Stimulated activated CD8-positive, alpha-beta memory T cell treated with anti-CD3 and anti-CD28 coated beads, Interleukin-15, amount 100 ng/mL, for 48 hours (primary cell): ENCODE measurements at regions not wholly inside any gene's neighbourhood (a gene's known extent, or its start where the extent isn't known, plus 50 kb on each side); places are given as distances from the start of the nearest gene placed in this dataset.
"Not testable (repeated sequence)": the region's sequence is repeated elsewhere in the genome, so short reads cannot be mapped to it uniquely, and the experiment has no call there.

Source experiments
- DNase-seq, 2 donors: peaks; one replicate each; pipeline ENCODE4 v3.0.0-alpha.2; 2020; ENCODE audit warnings: low read depth in 2 of 2

DNA sequence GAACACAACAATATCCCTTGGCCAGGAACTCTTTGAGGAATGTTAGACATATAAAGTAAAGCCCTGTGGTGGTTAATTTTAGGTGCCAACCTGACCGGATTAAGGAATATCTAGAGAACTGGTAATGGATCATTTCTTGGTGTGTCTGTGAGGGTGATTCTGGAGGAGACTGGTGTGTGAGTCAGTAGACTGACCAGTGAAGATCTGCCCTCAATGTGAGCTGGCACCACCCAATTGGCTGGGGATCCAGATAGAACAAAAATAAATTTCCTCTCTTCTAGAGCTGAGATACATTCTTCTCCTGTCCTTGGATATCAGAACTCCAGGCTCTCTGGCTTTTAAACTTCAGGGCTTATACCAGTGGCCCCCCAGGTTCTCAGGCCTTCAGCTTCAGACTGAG is 56.2 kb upstream of the TNPO1 start:
- DNase-seq, result no peak

DNA sequence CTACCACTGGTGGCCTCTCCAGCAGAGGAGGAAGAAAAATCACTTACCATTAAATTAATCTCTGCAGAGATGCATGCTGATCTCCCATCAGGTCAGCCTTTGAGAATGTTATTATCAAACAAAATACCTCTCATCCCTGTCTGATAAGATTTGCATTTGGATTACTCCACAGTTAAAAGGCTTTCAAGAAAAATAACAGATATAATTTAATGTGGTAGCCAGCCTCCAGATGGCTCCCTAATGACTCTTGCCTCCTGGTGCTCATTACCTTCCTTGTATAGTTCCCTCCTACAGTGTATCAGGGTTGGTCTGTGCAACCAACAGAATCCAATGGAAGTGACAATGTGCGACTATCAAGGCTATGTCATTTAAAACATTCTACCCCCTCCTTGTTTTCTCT is 63.6 kb upstream of the TNPO1 start:
- no peak for DNase-seq

DNA sequence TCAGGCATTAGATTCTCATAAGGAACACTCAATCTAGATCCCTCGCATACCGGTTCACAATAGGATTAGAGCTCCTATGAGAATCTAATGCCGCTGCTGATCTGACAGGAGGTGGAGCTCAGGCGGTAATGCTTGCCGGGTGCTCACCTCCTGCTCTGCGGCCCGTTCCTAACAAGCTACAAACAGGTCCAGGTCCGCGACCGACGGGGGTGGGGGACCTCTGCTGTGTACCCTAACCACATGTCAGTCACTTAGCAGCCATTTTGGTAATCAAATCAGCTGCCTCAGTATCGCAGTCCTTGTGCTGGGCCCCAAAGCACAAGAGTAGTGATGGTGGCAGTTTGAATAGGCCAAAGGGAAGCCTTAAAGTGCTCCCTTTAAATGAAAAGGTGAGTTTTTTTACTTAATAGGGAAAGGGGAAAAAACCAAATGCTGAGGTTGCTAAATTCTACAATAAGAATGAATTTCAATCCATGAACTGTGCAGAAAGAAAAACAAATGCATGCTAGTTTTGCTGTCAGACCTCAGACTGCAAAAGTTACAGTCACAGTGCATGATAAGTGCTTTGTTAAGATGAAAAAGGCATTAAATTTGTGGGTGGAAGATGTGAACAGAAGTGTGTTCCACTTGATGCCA is 67.0 kb upstream of the TNPO1 start:
- DNase-seq, result no peak

DNA sequence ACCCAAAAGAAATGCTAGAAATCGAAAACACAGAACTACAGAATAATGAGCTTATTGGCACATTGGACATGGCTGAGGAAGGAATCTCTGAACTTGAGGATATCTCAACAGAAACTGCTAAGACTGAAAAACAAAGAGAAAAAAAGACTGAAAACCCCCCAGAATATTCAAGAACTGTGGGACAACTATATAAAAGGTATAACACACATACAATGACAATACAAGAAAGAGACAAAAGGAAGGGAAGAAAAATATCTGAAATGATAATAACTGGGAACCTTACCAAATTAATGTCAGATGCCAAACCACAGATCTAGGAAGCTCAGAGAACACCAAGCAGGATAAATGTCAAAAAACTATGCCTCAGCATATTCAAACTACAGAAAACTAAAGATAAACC is 68.6 kb upstream of the TNPO1 start:
- no peak for DNase-seq

DNA sequence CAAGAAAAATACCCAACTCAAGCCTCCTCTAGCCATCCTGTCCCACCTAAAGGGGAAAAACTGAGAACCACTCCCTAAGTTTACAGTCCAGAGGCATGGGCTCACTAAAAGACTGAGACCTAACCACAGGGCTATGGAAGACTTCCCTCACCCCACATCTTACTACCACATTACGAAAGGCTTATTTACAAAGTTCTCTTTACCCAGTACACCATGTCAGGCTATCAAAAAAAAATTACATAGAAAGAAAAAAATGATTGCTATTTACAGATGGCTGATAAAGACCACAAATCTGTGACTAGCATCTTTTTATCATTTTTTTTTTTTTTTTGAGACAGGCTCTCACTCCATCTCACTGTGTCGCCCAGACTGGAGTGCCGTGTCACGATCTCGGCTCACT is 69.7 kb upstream of the TNPO1 start:
- no peak for DNase-seq

DNA sequence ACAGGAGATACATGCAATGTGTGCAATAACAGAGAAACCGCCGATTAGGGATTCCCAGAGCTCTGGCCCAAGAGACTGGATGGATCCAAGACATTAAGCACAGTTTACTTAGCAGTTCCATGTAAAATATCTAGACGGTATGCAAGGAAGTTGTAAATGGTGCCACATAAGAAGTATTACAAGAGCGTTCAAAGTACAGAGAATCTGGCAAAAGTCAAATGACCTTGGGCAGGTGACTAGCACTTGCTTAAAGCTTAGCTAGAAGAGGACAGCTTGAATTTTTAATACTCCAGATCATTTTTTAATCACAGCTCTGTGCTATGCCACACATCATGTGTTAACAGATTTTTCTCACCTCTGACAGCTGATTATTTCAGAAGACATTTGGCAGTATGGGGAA is 72.3 kb upstream of the TNPO1 start:
- DNase-seq, result no peak

DNA sequence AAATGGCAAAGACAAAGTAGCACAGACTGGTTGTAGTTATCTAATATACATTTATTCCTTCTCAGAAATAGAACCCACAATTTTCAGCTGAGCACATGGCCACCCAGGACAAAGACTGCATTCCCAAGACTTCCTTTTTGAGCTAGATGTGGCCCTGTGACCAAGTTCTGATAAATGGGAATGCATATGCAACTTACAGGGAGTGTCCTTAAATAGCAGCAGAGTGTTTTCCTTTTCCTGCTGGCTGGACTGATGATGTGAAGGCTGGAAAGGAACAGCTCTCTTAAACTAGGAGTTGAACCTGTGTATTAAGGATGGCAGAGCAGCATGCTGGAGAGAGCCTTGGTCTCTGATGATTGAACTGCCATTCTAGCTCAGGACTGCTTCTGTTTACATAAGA is 74.7 kb upstream of the TNPO1 start:
- DNase-seq, result no peak

DNA sequence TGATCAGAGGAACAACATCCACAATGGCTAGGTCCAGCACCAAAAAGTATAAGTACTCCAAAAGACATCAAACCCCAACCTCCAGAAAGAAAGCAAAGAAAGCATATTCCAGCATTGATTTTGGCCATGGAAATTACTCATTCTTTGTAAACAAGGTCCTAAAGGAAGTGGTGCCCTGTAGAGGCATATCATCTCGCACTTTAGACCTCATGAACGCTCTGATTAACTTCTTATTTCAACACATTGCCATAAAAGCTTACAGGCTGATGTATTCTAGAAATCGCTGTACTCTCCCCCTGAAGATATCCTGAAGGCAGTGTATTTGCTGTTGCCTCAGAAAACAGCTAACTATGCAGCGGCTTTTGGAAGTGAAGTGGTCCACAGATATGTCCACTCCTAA is 82.7 kb upstream of the TNPO1 start:
- DNase-seq, result no peak

DNA sequence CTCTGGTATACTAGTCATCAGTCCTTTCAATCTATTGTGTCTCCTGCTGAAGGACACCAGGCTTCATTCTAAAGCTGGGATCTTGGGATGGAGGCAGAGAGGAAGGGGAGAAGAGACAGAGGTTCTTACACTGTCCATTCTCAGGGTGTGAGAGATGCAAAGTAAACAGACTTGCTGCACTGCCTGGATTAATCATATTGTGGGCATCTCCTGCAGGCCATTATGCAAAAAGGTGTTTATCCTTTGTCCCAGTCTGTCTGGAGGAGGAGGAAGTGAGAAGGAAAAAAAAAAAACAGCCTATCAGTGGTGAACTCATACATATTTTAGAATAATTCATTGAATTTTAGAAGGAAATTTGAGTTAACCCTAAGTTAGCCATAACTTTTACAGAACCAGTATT is 92.9 kb upstream of the TNPO1 start:
- no peak for DNase-seq

DNA sequence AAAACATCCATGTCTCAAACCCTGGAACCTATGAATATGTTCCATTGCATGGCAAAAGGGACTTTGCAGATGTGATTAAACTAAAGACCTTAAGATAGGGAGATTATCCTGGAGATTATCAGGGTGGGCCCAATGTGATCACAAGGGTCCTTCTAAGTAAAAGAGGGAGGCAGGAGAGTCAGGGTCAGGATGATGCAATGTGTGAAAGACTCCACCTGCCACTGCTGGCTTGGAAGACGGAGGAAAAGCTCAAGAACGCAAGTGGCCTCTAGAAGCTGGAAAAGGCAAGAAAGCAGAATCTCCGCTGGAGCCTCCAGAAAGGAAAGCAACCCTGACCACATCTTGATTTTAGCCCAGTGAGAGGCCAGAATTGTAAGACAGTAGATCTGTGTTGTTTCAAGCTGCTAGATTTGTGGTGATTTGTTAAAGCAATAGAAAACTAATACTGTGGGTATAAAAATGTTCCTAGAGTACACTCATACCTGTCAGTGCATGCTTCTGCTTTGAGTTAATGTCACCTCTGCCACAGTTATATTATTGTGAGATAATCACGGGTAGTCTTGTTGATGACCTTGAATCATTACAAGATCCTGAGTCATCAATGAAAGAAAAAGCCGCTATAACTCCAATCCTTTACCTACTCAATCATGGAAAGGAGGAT is 93.5 kb upstream of the TNPO1 start:
- no peak for DNase-seq

DNA sequence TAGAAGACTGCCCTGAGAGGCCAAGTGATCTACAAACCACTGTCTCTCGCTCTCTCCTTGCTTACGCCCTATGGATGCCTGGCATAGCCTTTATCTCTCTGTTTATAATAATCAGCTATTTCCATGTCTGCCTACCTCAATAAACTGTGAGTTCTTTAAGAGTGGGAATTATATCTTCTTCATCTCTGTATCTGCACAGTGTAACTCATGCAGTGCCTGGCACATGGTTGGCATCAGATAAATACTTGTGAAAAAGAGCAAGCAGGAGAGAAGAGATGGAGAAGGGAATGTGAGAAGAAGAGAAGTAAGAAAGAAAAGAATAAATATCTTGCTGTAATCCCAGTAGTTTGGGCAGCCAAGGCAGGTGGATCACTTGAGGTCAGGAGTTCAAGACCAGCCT is 94.6 kb upstream of the TNPO1 start:
- DNase-seq, result no peak

DNA sequence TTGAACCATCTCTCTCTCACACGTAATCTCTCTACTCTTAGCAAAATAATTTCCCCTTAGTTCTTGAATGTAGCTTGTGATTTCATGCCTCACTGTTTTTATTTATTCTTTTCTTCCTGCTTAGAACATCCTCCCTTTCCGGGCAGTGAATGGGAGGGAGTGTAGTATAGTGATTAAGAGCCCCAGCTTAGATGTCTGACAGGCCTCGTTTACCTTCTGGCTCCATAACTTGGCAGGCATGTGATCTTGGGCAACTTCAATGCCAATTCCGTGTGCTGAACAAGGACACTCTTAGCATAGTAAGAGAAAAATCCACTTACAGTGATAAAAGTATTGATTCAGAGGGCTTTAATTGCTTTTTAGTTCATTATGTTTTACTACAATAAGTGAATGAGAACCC is 96.3 kb upstream of the TNPO1 start:
- DNase-seq, result no peak

DNA sequence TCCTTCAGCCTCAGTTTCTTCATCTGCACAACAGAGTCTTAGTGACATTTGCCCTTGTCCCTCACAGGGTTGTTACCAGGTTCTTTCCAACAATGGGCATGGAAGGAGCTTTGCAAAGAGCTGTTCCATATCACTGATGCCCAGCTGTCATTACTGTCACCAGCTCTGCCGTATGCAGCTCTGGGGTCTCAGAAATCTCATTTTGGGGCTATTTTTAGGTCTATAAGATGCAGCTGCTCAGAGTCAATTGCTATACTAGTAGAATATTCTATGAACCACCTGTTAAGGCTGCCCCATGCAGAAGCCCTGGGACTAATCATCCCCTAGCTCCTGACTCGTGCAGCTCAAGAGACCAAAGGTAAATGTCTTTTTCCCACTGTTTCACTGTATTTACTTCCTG is 105.1 kb upstream of the TNPO1 start:
- DNase-seq, result no peak

DNA sequence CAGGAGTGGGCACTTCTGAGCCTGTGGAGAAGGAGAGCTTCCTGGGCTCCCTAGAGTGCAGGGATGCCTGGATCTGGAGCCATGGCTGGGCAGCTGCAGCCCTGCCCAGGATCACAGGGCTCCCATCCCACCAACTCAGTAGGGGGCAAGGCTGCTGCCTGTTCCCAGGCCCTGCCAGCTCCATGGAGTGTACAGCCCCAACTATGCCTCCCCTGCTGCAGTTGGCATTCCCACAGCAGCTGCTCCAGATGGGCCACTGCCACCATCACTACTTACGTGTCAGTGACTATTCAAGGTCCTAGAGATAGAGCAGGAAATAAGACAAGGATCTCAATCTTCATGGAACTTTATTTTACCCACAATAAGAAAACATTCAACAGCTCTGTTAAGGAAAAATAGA is 107.1 kb upstream of the TNPO1 start:
- no peak for DNase-seq

DNA sequence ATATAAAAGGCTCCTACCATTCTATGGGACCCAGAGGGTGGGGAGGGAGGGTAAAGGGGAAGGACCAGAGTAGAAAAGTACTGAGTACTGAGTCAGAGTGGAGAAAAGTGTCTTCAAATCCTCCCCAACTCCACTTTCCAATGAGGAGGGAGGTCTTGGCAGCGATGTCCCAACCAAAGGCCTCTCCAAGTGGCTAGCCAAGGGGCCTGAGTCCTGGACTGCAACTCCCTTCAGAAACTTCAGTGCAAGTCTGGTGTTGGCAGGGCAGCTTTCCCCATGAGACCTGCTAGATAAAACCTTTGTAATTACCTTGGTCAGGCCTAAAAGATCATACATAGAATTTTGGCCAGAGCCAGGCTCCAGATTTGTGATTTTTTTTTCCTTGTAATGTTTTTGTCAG is 111.3 kb upstream of the TNPO1 start:
- DNase-seq, result no peak

DNA sequence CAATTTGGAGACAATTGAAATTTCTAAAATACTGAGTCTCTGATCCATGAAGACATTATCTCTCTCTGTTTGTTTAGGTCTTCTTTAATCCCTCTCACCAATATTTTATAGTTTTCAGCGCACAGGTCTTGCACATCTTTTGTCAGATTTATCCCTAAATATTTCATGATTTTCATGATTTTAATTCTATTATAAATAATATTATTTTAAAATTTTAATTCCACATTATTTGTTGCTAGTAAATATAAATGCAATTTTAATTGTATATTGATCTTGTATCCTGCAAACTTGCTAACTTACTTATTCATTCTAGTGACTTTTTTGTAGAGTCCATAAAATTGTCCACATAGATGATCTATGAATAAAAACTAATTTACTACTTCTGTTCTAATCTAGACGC is 112.6 kb upstream of the TNPO1 start:
- DNase-seq, result no peak

DNA sequence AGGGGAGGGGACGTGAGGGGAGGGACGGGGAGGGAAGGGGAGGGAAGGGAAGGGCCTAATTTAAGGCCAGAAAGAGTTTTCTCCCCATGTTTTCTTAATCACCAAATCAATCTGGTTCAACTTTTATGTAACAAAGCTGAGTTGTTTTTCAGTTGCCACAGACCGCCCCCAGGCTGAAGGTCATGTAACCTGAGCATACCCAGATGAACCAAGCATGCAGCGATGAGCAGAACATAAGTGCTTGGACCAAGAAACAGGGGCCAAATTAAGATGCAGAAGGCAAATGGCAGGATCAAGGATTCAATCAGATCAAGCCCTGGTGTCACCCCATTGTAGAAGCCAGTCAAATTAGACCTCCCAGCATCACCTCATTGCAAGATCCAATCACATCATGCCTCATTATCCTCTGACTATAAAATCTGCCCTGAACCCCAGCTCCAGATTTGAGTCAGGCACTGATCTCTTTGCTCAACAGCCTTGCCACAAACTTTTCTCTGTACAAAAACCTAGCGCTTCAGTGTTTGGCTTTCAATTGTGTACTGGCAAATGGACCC is 113.5 kb upstream of the TNPO1 start:
- no peak for DNase-seq

DNA sequence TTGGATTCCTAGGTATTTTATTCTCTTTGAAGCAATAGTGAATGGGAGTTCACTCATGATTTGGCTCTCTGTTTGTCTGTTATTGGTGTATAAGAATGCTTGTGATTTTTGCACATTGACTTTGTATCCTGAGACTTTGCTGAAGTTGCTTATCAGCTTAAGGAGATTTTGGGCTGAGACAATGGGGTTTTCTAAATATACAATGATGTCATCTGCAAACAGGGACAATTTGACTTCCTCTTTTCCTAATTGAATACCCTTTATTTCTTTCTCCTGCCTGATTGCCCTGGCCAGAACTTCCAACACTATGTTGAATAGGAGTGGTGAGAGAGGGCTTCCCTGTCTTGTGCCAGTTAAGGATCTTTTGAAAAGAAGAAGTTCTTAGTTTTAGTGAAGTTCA is 114.4 kb upstream of the TNPO1 start:
- DNase-seq, result not testable (repeated sequence)

DNA sequence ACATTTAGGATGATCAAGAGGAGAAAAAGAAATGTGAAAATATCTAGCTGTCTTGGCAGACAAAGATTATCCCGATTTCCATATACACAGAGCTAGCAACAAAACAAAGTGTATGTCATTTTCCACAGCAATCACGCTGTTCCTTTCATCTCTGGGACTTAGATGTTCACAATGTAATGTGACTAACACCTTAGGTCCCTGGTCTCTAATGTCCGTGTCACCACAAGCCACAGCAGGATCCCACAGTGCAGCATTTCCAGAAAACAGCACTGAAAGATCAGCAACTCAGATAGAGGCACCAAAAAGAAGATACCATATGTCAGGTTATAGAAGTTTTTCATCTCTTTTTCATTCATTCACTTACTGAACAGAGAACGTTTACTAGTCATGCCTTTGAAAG is 118.0 kb upstream of the TNPO1 start:
- no peak for DNase-seq

DNA sequence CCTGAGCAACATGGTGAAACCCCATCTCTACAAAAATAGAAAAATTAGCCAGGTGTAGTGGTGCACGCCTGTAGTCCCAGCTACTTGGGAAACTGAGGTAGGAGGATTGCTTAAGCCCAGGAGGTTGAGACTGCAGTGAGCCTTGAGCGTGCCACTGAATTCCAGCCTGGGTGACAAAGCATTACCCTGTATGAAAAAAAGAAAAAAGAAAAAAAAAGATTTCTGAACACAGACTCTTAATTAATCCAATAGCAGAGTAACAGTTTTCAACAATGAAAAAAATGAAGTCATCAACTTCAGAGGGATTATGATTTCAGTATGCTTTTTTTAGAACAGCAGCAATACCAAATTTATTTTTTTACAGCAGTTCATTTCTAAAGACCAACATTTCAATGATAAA is 118.8 kb upstream of the TNPO1 start:
- DNase-seq, result no peak

DNA sequence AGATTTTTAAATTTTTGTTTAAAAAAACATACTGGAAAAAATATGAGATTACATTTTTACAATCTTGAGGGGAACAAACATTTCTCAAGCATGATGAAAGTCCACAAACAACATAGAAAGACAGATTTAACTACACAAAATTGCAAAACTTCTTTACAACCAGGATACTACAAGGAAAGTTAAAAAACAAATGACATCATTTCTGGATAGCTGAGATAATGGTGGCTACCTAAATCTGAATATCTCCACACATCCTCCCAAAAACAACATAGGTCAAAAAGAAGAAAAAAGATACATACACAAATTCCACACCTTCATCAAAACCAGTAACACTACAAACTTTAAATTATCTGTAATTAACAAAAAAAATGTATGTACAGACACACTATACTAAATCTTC is 120.8 kb upstream of the TNPO1 start:
- DNase-seq, result no peak

DNA sequence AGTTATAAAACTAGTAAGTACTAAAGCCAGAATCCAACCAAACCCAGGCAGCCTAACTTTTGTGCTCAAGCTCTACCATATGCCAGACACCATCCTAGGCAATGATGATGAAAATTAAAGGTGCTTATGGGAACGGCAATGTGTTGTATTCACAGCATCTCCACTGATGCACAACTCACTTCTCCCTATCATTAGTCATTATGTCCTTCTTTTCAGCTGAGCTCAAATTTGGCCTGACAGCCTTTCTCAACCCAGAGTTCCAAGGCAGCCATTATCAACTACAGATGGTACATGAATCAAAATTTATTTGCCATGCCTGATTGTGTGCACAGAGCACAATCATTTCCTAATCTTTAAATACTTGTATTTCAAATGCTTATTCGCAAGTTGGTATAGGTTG is 121.6 kb upstream of the TNPO1 start:
- DNase-seq, result no peak

DNA sequence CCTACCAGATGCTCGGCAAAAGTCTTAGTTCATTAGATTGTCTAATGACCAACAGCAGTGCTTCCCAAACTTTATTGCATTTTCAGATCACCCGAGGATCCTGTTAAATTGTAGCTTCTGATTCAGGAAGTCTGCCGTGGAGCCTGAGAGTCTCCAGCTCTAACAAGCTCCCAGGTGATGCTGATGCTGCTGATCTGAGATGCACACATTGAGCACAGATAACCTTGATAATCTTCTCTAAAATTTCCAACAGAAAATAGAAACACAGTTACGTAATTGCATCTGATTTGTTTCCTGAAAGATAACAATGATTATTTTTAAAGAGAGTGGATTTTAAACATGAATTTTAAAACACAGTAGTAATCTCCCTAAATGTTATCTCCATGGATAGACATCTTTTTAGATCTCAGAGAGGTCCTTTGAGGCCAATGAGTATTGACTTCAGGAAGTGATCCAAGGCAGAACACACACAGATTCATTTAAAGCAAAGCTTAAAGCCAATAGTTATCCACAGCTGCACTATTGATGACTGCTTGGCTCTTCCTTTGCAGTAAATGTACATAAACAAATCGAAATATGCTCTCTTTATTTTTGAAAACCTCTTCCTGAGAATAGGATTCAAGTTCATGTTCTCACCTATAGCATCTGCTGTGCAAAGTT is 122.8 kb upstream of the TNPO1 start:
- DNase-seq, result no peak
